NT2/D1 (cell line): ENCODE measurements at regions not wholly inside any gene's neighbourhood (a gene's known extent, or its start where the extent isn't known, plus 50 kb on each side); places are given as distances from the start of the nearest gene placed in this dataset.
A peak's percentile ranks its signal among the peaks of the same experiment; 100 is the strongest.

ENCODE experiments used
- DNase-seq: peaks from one replicate; pipeline ENCODE4 v3.0.0-alpha.2; 2011; ENCODE audit warnings: low read depth, low spot score
- H3K27me3 ChIP-seq: 2 replicates; pipeline ENCODE4 v1.6.0; 2011; ENCODE audit warnings: mild to moderate bottlenecking; ENCODE audit not compliant: insufficient read length, insufficient read depth
- H3K36me3 ChIP-seq: 2 replicates; pipeline ENCODE4 v1.6.1; 2011; ENCODE audit warnings: mild to moderate bottlenecking, low read length, mixed read lengths; ENCODE audit not compliant: insufficient read depth, insufficient read length
- H3K4me1 ChIP-seq: 2 replicates; pipeline ENCODE4 v1.5.1; 2011; ENCODE audit not compliant: insufficient read depth, insufficient read length
- H3K4me3 ChIP-seq: 2 replicates; pipeline ENCODE4 v1.5.1; 2011; ENCODE audit warnings: low read depth; ENCODE audit not compliant: insufficient read length
- H3K9ac ChIP-seq: 2 replicates; pipeline ENCODE4 v1.6.0; 2011; ENCODE audit warnings: low read depth; ENCODE audit not compliant: insufficient read length
- H3K9me3 ChIP-seq: 2 replicates; pipeline ENCODE4 v1.5.1; 2011; ENCODE audit warnings: mild to moderate bottlenecking, low read length; ENCODE audit not compliant: insufficient read depth
- SUZ12 ChIP-seq: IDR thresholded peaks from 2 replicates; pipeline ENCODE4 v1.6.1; 2011; ENCODE audit not compliant: insufficient read length, insufficient read depth; ENCODE audit errors: extremely low read depth
- YY1 ChIP-seq: IDR thresholded peaks from 2 replicates; pipeline ENCODE4 v1.6.1; 2011; ENCODE audit not compliant: insufficient read length, insufficient read depth
- ZNF274 ChIP-seq: IDR thresholded peaks from 2 replicates; pipeline ENCODE4 v1.6.1; 2011; ENCODE audit warnings: mild to moderate bottlenecking, low read depth, low read length

DNA sequence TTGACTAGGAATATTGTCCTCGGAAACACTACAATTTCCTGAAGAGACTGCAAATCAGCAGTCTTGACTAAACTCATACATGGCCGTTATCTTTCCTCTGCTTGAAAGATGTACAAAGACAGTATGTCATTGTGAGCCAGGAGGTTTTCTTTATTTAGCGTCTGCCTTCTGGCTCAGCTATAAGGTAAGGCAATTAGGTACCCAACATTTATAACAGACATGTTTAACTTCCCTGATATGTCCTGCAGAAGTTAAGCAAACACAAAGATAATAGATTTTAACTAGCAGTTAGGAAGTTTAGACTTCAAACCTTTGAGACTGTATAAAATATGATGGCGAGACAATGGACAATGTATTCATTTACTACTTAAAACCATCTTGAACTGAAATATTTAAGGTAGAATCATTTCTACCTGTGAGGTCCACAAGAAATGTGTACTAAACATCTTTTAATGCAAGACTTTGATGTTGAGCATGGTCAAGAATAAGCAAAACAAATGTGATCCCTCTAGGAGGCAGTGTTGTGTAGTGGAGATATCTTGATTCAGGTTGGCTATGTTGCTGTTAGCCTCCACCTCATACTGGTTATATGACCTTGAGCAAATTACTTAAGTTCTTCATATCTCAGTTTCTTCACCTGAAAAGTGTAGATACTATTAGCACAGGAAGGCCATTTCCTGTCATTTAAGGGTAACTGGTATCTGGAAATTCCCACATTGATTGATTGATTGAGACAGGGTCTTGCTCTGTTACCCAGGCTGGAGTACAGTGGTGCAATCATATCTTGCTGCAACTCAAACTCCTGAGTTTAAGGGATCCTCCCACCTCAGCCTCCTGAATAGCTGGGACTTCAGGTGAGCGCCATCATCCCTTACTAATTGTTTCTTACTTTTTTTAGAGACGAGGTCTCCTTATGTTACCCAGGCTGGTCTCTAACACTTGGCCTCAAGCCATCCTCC is 96.3 kb upstream of the EEA1 start:
- no peak for TF ChIP-seq YY1
- no peak for TF ChIP-seq ZNF274
- TF ChIP-seq SUZ12: no peak
- Histone ChIP-seq H3K4me3 (no peak overlapping the region), H3K9ac (no peak overlapping the region), H3K4me1 (no peaks in the 10 kb centered on the region), H3K36me3 (no peaks in the 10 kb centered on the region), H3K27me3 (no peaks in the 10 kb centered on the region), H3K9me3 (no peaks in the 10 kb centered on the region)
- peak; percentile 33 for DNase-seq

DNA sequence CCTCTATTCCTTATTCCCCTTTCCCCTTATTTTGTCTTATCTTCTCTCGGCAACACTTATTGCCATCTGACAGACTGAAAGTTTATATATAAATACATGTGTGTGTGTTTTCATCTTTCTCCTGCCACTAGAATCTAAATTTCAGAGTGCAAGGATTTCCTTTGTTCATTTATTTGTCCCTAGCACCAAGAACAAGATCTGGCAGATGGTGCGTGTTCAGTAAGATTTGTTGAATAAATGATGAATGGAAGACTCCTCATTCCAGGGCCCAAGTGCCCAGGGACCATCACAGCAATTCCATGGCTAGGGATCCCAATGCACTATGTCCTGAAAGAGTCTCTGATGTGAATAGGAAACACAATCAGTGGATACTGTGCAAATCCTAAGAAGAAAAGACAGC is 97.9 kb upstream of the EEA1 start:
- Histone ChIP-seq H3K4me3 (no peak overlapping the region), H3K36me3 (no peaks in the 10 kb centered on the region), H3K9me3 (no peaks in the 10 kb centered on the region), H3K4me1 (no peaks in the 10 kb centered on the region), H3K9ac (no peak overlapping the region), H3K27me3 (no peaks in the 10 kb centered on the region)
- no peak for DNase-seq
- TF ChIP-seq ZNF274 (no peak), SUZ12 (no peak), YY1 (no peak)

- no peaks in the 10 kb centered on the region for H3K36me3 ChIP-seq
- no peak for DNase-seq
- H3K9me3 ChIP-seq: no peaks in the 10 kb centered on the region
- H3K4me3 ChIP-seq: no peak overlapping the region
- H3K9ac ChIP-seq: no peak overlapping the region
- no peak for TF ChIP-seq YY1
- no peak for TF ChIP-seq SUZ12
- no peak for TF ChIP-seq ZNF274
- no peaks in the 10 kb centered on the region for H3K4me1 ChIP-seq
- no peaks in the 10 kb centered on the region for H3K27me3 ChIP-seq
Observed at GRCh38 chr12:93029091-93029490, 100.0 kb upstream of the EEA1 start.

- no peaks in the 10 kb centered on the region for H3K36me3 ChIP-seq
- no peak for DNase-seq
- no peak overlapping the region for H3K4me3 ChIP-seq
- no peaks in the 10 kb centered on the region for H3K9me3 ChIP-seq
- H3K27me3 ChIP-seq: no peaks in the 10 kb centered on the region
- TF ChIP-seq YY1 (no peak), ZNF274 (no peak)
- no peaks in the 10 kb centered on the region for H3K4me1 ChIP-seq
- H3K9ac ChIP-seq: no peak overlapping the region
Observed at GRCh38 chr12:93031028-93031427, 101.9 kb upstream of the EEA1 start.

DNA sequence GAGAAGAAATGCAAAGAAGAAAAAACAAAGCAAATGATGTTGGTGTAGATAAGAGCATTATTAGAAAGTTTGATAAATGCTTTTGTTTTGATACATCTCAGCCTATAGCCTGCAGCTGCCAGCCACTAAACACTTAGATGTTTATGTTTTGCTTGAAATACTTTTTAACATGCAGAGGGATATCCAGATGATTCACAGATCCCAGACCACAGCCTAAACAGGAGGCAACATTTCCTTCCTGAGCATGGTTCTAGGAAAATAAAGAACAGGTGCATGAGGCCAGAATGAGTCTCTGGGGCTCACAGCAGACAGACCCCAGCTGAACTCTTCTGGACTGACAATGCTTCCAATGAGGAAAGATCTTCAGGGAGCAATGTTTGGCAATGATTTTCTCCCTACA is 103.7 kb upstream of the EEA1 start:
- Histone ChIP-seq H3K36me3 (no peaks in the 10 kb centered on the region), H3K9ac (no peak overlapping the region), H3K9me3 (no peaks in the 10 kb centered on the region; the same call in 1 of the 2 replicates), H3K4me3 (no peak overlapping the region), H3K4me1 (no peaks in the 10 kb centered on the region), H3K27me3 (no peaks in the 10 kb centered on the region)
- TF ChIP-seq ZNF274: no peak
- TF ChIP-seq SUZ12: no peak
- TF ChIP-seq YY1: no peak
- DNase-seq: no peak

DNA sequence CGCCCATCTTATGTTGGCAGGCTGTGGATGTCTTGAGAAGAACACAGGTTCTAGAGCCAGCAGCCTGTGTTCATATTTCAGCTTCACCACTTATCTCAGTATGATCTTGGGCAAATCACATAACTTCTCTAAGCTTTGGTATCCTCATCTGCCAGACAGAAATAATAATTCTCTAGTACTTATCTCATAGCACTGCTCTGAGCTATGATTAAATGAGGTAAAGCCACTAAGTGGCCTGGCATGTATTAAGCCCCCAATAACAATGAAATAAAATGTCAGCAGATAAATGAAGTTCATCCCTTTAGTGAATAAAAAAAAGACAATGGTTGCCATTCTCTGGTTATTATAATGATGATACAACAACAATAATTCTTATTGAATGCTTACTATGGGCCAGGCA is 104.9 kb upstream of the EEA1 start:
- DNase-seq: no peak
- no peak overlapping the region for H3K4me3 ChIP-seq
- H3K4me1 ChIP-seq: no peaks in the 10 kb centered on the region

DNA sequence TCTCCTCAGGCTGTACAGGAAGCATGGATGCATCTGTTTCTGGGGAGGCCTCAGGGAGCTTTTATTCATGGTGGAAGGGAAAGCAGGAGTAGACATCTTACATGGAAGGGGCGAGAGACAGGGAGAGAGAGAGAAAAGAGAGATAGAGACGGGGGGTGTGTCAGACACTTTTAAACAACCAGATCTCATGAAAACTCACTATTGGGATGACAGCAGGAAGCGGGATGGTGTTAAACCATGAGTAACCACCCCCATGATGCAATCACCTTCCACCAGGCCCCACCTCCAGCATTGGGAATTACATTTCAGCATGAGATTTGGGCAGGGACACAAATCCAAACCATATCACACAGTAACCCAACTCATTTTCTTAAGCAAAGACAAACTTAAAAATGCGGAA is 110.0 kb upstream of the EEA1 start:
- no peaks in the 10 kb centered on the region for H3K36me3 ChIP-seq
- H3K4me1 ChIP-seq: no peaks in the 10 kb centered on the region
- no peak for DNase-seq
- H3K4me3 ChIP-seq: no peak overlapping the region
- H3K9ac ChIP-seq: no peak overlapping the region
- H3K9me3 ChIP-seq: no peaks in the 10 kb centered on the region; the same call in 1 of the 2 replicates
- no peaks in the 10 kb centered on the region for H3K27me3 ChIP-seq
- TF ChIP-seq YY1: no peak

More for the DNA sequence above, 104.9 kb upstream of the EEA1 start:
- TF ChIP-seq YY1 (no peak), SUZ12 (no peak), ZNF274 (no peak)
- no peaks in the 10 kb centered on the region; the same call in 1 of the 2 replicates for H3K9me3 ChIP-seq
- no peaks in the 10 kb centered on the region for H3K27me3 ChIP-seq
- H3K9ac ChIP-seq: no peak overlapping the region
- H3K36me3 ChIP-seq: no peaks in the 10 kb centered on the region

GRCh38 chr12:93039930-93040329 is 110.8 kb upstream of the EEA1 start:
- H3K27me3 ChIP-seq: no peaks in the 10 kb centered on the region
- H3K9ac ChIP-seq: no peak overlapping the region
- no peak for DNase-seq
- no peaks in the 10 kb centered on the region for H3K4me1 ChIP-seq
- no peaks in the 10 kb centered on the region; the same call in 1 of the 2 replicates for H3K9me3 ChIP-seq
- H3K36me3 ChIP-seq: no peaks in the 10 kb centered on the region
- TF ChIP-seq SUZ12: no peak
- no peak for TF ChIP-seq ZNF274
- TF ChIP-seq YY1: no peak
- no peak overlapping the region for H3K4me3 ChIP-seq
